ENCODE measurements at regions not wholly inside any gene's neighbourhood (a gene's known extent, or its start where the extent isn't known, plus 50 kb on each side); places are given as distances from the start of the nearest gene placed in this dataset.
"Not testable (repeated sequence)": the region's sequence is repeated elsewhere in the genome, so short reads cannot be mapped to it uniquely, and the experiment has no call there.

GRCh38 chr6:139881728-139882211, 507.3 kb upstream of the CITED2 start:
- peak; percentile 60 for DNase-seq

GRCh38 chr6:139881236-139881635, 506.8 kb upstream of the CITED2 start:
- DNase-seq = no peak

GRCh38 chr6:139879823-139880356, 505.4 kb upstream of the CITED2 start:
- no peak for DNase-seq

GRCh38 chr6:139879241-139879640, 504.8 kb upstream of the CITED2 start:
- not testable (repeated sequence) for DNase-seq

GRCh38 chr6:139877828-139878405, 503.5 kb upstream of the CITED2 start:
- no peak for DNase-seq

- DNase-seq = no peak
These were observed 498.2 kb upstream of the CITED2 start for GRCh38 chr6:139872665-139873064.

- DNase-seq = no peak
These were observed 497.5 kb upstream of the CITED2 start for GRCh38 chr6:139871803-139872510.

- DNase-seq = no peak
These were observed 496.8 kb upstream of the CITED2 start for GRCh38 chr6:139871165-139871710.

- no peak for DNase-seq
These were observed 494.1 kb upstream of the CITED2 start for GRCh38 chr6:139868576-139868975.

GRCh38 chr6:139863964-139864363, 489.5 kb upstream of the CITED2 start:
- no peak for DNase-seq

- DNase-seq = no peak
These were observed 488.9 kb upstream of the CITED2 start for GRCh38 chr6:139863346-139863745.

GRCh38 chr6:139862311-139862710, 487.9 kb upstream of the CITED2 start:
- no peak for DNase-seq

- DNase-seq = no peak
These were observed 485.8 kb upstream of the CITED2 start for GRCh38 chr6:139860203-139860602.

GRCh38 chr6:139858429-139858828, 484.0 kb upstream of the CITED2 start:
- DNase-seq = no peak

GRCh38 chr6:139857143-139857542, 482.7 kb upstream of the CITED2 start:
- no peak for DNase-seq

GRCh38 chr6:139856562-139856961, 482.1 kb upstream of the CITED2 start:
- DNase-seq = no peak

- no peak for DNase-seq
These were observed 481.3 kb upstream of the CITED2 start for GRCh38 chr6:139855671-139856311.

- DNase-seq = no peak
These were observed 479.0 kb upstream of the CITED2 start for GRCh38 chr6:139853302-139853992.

GRCh38 chr6:139852488-139853140, 478.2 kb upstream of the CITED2 start:
- peak; percentile 63 for DNase-seq

GRCh38 chr6:139852067-139852466, 477.6 kb upstream of the CITED2 start:
- DNase-seq = no peak

- DNase-seq = no peak
These were observed 476.8 kb upstream of the CITED2 start for GRCh38 chr6:139851206-139851605.

GRCh38 chr6:139850512-139850911, 476.1 kb upstream of the CITED2 start:
- no peak for DNase-seq

- DNase-seq = no peak
These were observed 473.0 kb upstream of the CITED2 start for GRCh38 chr6:139847457-139847813.
